ENCODE measurements at regions not wholly inside any gene's neighbourhood (a gene's known extent, or its start where the extent isn't known, plus 50 kb on each side); places are given as distances from the start of the nearest gene placed in this dataset.
A peak's percentile ranks its signal among the peaks of the same experiment; 100 is the strongest.

DNA sequence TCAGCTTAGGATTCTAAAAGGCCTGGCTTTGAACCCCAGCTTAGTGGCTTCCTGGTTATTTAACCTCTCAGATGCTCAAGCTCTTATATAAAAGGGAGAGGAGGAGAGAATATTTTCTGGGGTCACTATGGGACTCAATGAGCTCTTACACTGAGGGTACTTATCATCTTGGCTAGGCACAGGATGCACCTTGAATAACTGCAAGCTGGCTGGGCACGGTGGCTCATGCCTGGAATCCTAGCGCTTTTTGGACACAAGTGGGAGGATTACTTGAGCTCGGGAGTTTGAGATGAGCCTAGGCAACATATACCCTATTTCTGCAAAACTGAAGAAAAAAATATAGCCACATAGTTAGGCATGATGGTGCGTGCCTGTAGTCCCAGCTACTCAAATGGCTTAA, 665.3 kb upstream of the RBFOX1 start:
- intact Hi-C loops (cut with DNase I): no loop called here
- DNase-seq: no peak

DNA sequence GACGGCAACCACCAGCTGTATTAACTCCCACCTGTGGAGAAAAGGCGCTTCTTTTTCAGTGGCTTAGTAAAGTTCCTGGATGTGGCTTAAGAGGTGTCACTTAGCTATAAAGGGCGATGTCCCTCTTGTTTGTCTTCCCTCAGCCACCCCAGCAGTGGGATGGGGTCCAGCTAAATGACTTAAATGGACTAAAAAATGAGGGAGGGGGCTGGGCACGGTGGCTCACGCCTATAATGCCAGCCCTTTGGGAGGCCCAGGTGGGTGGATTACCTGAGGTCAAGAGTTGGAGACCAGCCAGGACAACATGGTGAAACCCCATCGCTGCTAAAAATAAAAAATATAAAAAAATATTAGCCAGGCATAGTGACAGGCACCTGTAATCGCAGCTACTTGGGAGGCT, 667.5 kb upstream of the RBFOX1 start:
- DNase-seq: no peak
- intact Hi-C loops (cut with DNase I): no loop called here

DNA sequence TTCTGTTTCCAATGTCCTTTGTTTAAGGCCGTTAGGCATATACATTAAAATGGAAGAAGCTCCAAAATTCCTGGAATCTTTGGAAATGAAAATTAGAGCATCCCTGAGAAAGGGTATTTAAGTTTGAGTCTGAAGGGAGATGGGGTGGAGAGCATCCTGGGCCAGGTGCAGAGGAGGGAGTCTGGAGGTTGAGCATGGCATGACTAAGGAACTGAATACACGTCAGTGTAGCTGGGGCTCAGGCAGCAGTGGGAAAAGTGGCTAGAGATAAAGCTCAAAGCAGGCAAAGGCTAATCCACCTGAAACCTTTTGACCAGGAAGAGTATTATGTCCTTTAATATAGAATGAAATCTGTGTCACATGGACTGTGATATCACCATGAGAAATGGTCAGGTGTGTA, 669.0 kb upstream of the RBFOX1 start:
- peak in 22 of 42 donors; percentile 9 to 84 (median 46) for DNase-seq

DNA sequence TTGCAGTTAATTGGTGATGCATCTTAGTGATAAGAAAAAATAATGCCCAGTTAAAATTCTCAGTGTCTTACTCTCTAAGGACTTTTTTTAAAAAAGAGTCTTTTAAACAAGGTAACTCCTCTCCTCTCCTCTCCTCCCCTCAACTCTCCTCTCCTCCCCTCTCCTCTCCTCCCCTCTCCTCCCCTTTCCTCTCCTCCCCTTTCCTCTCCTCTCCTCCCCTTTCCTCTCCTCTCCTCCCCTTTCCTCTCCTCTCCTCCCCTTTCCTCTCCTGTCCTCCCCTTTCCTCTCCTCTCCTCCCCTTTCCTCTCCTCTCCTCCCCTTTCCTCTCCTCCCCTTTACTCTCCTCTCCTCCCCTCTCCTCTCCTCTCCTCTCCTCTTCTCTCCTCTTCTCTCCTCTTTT, 675.9 kb upstream of the RBFOX1 start:
- intact Hi-C loops (cut with DNase I): no loop called here

More for the DNA sequence above, 669.0 kb upstream of the RBFOX1 start:
- intact Hi-C loops (cut with DNase I): no loop called here

DNA sequence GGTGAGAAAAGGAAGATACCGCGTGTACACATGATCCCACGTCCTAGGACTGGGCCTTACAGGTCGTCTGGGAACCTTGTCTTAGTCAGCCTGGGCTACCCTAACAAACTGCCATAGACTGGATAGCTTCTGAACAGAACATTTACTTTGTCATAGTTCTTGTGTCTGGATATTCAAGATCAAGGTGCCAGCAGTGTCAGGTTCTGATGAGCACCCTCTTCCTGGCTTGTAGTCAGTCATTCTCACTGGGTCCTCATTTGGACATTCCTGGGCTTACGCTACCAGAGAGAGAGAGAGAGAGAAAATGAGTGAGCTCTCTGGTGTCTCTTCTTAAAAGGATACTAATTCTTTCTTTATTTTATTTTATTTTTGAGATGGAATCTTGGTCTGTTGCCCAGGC, 685.8 kb upstream of the RBFOX1 start:
- intact Hi-C loops (cut with DNase I): no loop called here
- no peak for DNase-seq

More for the DNA sequence above, 675.9 kb upstream of the RBFOX1 start:
- DNase-seq: no peak

DNA sequence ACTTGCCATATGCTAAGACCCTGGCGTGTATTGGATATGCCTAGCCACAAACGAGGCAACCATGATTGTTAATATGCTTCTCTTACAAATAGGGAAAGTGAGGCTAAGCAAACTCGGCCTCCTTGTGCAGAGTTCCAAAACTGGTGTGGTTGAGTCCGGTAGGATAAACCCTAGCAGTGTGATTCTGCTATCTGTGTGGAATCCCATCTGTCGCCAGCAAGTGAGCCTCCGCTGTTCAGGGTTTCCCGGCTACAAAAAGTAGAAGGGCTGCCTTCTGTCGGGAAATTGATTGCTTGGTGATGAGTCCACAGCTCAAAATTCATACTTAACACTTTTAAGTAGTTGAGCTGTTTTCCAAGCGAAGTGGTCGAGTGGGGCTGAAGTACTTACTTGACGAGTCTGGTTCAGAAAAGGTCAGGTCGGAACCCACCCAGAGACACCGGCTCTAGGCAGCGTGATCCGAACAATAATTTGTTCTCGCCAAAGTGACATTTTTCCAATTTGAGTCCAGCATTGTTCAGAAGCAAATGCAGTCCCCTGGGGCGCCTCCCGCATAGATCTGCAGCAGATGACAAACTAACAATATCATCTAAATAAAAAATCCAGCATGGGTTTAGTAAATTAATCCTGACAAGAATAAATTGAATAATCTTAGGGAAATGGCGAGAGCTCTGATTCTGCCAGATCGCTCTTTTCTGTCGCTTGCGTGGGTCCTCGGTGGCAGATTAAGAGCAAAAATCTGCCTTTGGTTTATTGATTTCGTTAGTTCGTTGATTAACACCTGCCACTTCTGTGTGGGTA, 686.7 kb upstream of the RBFOX1 start:
- DNase-seq: no peak
- intact Hi-C loops (cut with DNase I): no loop called here

DNA sequence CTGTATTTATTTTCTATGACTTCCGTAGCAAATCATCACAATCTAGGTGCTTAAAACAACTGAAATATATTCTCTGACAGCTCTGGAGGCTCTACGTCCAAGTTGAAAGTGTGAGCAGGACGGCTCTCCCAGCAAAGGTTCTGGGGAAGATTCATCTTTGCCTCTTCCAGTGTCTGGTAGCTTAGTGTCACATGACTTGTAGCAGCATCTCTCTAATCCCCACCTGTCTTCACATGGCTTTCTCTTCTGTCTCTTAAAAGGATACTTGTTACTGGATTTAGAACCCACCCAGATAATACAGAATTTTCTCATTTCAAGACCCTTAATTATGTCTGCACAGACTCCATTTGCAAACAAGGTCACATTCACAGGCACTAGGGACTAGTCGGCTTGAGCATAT, 687.7 kb upstream of the RBFOX1 start:
- no peak for DNase-seq
- intact Hi-C loops (cut with DNase I): no loop called here

DNA sequence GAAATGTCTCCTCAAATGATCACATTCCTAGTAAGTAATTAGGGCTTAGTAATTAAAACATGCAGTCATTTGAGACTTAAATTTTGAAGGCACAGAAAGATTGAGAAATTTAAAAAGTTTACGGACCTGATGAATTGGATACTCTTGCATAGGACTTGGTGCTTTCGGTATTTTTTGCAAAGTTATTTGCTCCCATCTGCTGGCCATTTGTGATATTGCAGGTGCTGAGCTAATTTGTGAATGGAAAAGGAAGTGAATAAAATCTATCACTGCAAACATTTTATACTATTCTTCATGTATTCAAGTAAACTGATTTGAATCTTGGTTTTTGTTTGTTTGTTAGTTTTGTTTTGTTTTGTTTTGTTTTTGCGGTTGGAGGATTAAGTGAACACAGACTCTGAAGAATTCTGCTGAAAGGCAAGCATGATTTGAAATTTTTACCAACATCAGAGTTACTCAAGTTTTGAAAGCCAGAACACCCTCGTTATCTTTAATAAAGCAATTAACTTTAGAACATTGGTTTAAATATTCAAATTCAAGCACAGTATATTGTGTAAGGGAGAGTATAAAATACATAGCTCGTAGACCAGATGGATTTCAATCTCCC, 689.5 kb upstream of the RBFOX1 start:
- peak in 38 of 42 donors; percentile 12 to 89 (median 68) for DNase-seq
- intact Hi-C loops (cut with DNase I): no loop called here

DNA sequence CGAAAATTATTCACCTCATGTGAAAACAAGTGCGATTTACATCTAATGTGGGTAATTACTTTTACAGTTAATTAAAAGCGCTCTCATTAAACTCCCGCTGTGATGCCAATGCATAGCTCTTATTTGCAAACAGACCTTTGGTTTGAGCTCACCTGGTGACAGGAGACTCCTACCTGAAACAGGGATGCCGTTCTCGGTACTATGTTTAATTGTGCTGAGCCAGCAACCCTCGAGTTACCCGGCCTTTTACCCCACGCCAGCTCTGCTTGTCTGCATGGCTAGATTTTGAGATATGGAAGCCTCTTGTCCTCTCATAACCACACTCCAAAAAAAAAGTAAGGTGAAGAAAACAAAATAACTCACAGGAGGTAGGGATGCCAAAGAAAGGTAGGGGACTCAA, 690.4 kb upstream of the RBFOX1 start:
- intact Hi-C loops (cut with DNase I): no loop called here
- no peak for DNase-seq

DNA sequence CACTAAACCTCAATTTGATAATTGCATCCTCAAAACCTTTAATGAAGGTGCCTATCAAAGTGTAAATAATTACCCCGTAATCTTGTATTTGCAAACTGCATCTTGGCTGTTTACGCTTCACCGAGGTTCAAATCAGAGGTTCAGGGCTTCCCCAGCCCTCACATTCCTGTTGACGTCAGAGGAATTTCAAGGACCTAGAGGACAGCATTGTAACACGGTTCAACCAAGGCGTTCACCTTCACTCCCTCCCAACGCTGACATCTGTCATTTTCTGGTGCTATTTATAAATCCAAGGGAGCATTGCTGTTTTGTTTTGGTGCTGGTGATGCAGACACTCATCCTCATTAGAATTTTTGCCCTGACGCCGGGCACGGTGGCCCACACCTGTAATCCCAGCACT, 691.6 kb upstream of the RBFOX1 start:
- DNase-seq: no peak
- intact Hi-C loops (cut with DNase I): no loop called here

DNA sequence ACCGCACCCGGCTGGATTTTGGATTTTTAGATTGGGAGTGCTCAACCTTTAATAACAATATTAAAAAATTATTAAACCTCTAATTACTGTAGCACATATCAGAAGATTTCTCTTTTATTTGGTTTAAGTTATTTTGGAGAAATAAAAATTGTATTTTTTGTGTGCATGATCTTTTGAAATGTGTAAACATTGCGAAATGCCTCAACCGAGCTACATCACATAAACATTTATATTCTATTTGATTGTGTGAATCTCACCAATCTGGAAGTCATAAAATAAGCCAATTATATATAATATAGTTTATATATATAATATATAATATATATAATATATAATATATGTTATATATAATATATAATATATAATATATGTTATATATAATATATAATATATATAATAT, 696.2 kb upstream of the RBFOX1 start:
- intact Hi-C loops (cut with DNase I): no loop called here
- no peak for DNase-seq

DNA sequence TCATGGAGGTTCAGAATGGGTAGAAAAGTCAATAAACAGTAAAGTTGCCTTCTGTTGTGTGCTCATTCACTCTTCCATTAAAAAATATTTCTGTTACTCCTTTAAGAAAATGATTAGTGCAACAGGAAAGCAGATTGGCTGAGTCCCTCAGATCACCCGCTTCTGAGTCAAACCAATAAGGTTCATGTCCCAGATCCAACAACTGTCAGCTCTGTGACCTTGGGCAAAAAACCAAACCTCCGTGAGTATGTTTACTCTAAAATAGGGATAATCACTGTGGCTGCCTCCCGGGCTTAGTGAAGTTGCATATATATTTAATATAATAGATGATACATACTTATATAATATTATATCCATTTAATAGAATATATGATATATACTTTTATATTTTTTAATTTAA, 698.5 kb upstream of the RBFOX1 start:
- intact Hi-C loops (cut with DNase I): no loop called here
- DNase-seq: no peak

DNA sequence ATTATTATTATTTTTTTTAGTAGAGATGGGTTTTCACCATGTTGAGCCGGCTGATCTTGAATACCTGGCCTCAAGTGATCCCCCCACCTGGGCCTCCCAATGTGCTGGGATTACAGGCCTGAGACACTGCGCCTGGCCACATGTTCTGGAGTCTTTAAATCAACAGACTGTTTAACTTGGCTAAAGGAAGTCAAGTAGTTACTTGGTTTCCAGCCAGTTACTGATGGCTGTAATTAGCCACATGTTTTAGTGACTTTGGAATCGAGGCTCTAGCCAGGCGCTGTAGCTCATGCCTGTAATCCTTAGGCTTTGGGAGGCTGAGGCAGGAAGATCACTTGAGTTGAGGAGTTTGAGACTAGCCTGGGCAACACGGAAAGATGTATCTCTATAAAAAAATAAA, 699.2 kb upstream of the RBFOX1 start:
- intact Hi-C loops (cut with DNase I): no loop called here
- DNase-seq: no peak

DNA sequence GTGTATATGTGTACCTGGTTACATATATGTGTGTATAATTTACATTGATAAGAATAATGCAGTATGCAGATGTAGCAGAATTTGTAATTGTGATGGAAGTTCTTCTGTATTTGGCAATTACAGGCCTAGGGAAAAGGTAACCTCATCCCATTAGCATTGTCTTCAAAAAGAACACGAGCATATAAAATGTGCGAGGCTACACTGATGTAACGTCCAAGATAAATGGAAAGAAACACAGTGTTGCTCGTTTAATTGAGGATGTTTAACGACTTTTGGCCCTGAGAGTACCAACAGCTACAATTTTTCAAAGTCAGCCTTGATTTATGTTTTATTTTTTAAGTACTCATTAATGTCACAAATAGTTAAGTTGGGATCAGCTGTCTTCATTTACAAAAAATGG, 703.5 kb upstream of the RBFOX1 start:
- DNase-seq: no peak

DNA sequence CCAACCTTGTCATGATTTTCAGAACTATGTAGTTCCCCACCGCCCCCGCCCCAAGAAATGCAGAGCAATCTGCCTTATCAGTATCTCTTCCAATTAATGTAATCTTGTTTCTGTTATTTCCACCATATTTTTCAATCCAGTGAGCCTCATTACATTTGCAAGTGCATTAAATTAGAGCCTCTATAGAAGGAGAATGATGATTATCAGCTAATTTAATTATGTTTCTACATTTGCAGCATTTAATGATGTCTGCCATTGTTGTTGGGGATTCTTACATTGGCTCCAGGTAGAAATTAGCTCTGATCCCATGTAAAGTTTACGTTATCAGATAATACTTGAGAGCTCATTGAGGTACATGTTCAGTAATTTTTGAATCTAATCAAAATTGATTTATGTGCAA, 707.0 kb upstream of the RBFOX1 start:
- intact Hi-C loops (cut with DNase I): no loop called here
- DNase-seq: no peak

More for the DNA sequence above, 703.5 kb upstream of the RBFOX1 start:
- intact Hi-C loops (cut with DNase I): no loop called here

DNA sequence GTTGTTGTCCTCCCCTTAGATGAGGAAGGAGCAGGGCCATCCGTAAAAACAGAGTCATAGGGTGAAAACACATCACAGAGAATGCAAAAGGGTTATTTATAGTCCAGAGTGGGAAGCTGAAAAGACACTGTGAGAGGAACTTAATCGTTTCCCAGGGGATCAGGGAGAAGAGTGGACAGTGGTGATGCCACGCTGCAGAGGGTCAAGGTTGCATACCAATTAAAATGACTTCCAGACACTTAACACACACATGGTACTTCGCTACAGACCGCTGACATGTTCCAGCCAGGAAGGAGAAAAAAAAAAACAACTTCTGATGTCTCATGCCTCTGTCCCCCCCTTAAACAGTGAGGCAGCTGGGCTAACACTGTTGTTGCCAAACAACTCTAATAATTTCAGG, 713.8 kb upstream of the RBFOX1 start:
- no peak for DNase-seq
- intact Hi-C loops (cut with DNase I): no loop called here

DNA sequence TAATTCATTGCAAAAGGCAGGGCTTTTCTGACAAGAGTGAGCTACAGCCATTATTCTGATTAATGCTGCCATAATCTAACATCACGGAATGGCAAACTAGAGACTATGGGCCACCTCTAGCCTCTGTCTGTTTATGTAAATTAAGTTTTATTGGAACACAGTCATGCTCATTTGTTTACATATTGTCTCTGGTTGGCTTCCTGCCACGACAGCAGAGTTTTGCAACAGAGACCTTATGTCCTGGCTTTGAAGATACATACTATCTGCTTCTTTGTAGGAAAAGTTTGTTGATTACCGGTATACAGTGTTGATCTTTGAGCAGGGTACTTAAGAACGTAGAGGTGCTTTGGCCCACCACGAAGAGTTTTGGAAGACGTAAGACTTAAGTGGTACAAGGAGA, 715.9 kb upstream of the RBFOX1 start:
- no peak for DNase-seq
- intact Hi-C loops (cut with DNase I): no loop called here

DNA sequence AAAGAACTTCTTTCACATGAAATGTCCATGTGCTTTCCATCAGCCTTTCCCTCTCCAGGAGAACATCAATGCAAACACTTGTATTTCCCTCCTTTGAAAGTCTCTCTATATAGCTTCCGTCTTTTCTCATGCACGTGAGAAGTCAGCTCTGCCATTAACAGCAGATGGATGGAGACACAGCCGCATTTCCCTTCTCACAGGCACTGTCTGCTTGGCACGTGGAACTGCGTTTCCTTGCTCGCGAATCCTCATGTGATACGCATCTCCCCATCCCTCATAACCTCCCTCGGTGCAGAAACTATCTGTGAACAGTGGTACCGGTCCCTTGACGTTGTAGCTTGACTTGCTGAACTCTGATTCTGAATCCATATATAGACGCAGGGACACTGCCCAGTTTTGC, 717.0 kb upstream of the RBFOX1 start:
- intact Hi-C loops (cut with DNase I): no loop called here
- no peak for DNase-seq

DNA sequence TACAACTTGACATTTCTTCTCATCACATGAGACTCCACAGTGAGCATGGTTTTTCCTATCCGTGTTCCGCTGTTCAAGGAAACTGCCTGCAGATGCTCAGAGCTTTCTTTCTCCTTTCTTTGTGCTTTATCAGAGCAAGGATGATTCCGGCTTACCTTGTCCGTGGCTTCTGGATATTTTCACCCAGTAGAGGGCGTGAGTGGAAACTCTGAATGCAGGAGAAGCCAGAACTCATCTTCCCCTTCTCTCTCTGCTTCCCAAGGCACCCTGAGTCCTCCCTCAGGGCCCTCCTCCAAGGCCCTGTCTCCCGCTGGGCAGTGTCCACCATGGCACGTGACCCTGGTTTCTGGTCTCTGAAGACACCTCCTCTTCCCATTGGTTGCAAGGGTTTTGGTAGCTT, 721.1 kb upstream of the RBFOX1 start:
- intact Hi-C loops (cut with DNase I): no loop called here
- DNase-seq: no peak

DNA sequence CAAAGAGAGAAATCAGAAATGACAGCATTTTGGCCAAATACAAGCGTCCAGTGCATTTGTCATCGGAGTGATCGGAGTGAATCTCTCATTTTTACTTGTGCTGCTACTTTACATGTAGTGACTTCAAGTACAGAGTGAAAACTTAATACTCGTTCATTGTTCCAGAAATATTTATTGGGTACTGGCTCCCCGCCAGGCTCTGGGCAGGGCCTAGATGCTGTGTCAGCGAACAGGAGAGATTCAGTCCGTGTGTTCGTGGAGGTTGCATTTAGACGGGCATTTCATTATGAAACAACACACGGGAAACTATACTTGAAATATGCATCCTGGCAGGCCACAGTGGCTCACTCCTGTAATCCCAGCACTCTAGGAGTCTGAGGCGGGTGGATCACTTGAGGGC, 727.2 kb upstream of the RBFOX1 start:
- intact Hi-C loops (cut with DNase I): no loop called here
- no peak for DNase-seq

DNA sequence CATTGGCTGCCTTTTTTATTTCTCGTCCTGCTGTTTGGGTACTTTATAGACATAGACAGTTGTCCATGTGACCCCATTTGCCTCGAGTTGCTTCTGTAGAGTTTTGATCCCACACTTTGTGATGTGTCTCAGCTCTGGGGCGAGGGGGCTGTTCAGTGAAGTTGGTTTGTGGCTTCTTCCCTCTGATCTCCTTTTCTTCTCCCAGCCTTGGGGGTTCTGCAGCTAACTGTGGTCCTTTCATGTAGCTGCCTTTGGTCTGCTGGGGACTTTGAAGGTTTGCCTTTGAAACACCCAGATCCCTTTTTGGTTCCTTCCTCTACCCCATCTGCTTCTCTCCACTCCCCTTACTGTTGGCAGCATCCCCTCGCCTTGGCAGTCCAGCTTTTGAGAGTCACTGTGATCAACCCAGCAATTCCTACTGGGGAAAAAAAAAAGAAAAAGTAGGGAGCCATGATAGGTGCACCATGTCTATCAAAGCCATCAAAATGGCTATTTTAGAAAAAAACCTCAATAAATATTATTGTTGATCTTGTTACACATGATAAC, 728.8 kb upstream of the RBFOX1 start:
- intact Hi-C loops (cut with DNase I): no loop called here
- DNase-seq: no peak
